GM19351 (cell line): ENCODE measurements at regions not wholly inside any gene's neighbourhood (a gene's known extent, or its start where the extent isn't known, plus 50 kb on each side); places are given as distances from the start of the nearest gene placed in this dataset.
"Not testable (repeated sequence)": the region's sequence is repeated elsewhere in the genome, so short reads cannot be mapped to it uniquely, and the experiment has no call there.

Experiments
- ATAC-seq: cut with Tn5 transposase; IDR thresholded peaks from one replicate; pipeline ENCODE4 v1.9.1; 2021; ENCODE audit warnings: mild to moderate bottlenecking, moderate library complexity; ENCODE audit not compliant: unreplicated experiment

DNA sequence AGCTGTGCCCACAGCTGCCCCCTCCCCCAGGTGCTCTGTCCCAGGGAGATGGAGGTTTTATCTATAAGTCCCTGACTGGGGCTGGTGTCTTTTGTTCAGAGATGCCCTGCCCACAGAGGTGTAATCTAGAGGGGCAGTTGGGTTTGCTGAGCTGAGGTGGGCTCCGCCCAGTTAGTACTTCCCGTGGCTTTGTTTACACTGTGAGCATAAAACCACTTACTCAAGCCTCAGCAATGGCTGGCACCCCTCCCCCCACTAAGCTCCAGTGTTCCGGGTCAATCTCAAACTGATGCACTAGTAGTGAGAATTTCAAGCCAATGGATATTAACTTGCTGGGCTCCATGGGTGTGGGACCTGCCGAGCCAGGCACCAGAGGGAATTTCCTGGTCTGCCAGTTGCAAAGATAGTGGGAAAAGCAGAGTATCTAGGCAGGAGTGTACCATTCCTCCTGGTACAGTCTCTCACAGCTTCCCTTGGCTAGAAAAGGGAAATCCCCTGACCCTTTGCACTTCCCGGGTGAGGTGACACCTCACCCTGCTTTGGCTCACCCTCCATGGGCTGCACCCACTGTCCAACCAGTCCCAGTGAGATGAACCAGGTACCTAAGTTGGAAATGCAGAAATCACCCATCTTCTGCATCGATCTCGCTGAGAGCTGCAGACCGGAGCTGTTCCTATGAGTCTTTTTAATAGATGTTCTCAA lies 509.6 kb downstream of the TMEM38B start:
- ATAC-seq = not testable (repeated sequence)

DNA sequence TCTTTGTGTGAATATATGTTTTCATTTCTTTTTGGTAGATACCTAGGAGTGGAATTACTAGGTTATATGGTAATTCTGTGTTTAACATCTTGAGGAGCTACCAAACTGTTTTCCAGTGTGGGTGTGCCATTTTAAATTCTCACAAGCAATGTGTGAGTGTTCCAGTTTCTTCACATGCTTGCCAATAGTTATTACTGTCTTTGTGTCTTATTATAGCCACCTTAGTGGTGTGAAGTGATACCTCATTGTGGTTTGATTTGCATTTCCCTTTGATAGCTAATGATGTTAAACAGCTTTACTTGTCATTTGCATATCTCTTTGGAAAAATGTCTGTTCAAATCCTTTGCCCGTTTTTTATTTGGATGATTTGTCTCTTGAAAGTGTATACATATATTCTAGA lies 513.0 kb downstream of the TMEM38B start:
- ATAC-seq = no peak

DNA sequence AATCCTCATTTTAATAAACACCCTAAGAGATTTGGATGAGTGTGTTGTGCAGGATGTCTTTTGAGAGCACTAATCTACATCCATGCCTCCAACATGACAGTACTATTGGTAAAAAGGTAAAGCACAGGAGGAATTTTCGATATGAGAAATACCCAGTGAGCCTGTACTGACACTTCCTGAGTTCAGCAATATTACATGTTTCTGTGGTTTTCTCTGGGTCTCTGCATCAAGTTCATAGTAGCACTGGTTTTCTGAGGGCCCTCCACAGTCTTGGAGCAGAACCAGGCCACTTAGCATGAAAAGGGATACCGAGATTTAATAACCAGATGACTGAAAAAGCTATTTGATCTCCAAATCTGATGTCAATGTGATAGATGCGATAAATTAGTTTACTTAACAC lies 524.1 kb downstream of the TMEM38B start:
- peak; percentile 63 for ATAC-seq

DNA sequence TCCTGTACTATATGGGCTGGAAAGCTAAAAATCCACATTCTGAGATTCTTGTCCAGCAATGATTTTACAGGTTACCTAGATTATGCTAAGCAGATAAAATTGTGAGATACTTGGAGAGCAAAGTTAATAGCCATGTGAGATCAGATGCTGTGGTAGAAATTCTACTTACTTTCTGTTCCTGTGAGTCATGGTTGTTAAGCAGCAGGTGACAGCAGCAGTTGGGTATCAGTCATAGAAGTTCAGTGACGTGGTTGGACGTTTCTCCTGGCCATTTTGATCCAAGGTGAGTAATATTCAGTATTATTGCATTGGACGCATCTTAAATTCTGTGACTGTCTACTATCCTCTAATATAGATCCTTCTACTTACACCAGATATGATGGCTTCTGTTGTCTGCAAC lies 524.5 kb downstream of the TMEM38B start:
- ATAC-seq = peak; percentile 84

DNA sequence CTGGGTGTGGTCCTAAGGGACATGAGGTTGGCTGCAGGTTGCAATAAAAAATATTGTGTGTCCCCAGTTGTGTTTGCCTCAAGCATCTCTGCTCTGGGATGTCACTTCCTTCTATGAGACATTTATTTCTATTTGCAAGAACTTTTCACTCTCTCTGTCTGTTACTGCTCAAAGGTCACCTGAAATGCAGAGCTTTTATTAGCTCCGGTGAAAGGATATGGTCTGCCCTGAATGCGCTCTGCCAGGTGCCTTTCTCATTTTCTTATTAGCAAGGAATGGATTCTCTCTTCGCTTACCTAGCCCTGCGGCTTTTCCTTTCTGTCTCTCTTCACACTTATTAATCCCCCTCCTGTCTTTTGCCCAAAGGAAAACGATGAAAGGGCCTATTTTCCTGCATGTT lies 526.1 kb downstream of the TMEM38B start:
- no peak for ATAC-seq

DNA sequence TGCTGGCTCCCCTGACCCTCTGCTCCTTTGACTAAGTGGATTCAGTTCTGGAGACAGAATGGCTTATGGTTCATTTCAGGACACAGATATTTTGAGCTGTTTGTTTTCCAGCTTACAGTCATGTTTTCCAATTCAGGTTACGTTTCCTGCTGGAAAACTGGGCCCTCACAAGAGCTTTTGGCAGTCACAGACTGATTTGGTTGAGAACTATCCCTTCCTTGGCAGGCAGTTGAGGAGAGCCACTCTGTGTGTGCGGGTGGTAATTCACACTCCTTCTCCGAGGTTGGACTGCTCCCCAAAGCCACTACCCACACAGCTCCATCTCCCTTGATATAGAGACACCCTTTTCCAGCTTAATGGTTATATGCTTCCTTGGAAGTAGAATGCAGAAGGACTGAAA lies 534.5 kb downstream of the TMEM38B start:
- ATAC-seq = no peak

DNA sequence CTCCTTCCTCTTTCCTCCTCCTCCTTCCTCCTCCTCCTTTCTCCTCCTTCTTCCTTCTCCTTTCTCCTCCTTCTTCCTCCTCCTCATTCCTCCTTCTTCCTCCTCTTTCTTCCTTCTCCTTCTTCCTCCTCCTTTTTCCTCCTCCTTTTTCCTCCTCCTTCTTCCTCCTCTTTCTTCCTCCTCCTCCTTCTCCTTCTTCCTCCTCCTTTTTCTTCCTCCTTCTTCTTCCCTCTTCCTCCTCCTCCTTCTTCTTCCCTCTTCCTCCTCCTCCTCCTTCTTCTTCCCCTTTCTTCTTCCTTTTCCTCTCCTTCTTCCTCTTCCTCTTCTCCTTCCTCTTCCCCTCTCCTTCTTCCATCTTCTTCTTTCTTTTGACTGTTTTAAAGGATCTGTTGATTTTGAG lies 538.8 kb downstream of the TMEM38B start:
- ATAC-seq = no peak

DNA sequence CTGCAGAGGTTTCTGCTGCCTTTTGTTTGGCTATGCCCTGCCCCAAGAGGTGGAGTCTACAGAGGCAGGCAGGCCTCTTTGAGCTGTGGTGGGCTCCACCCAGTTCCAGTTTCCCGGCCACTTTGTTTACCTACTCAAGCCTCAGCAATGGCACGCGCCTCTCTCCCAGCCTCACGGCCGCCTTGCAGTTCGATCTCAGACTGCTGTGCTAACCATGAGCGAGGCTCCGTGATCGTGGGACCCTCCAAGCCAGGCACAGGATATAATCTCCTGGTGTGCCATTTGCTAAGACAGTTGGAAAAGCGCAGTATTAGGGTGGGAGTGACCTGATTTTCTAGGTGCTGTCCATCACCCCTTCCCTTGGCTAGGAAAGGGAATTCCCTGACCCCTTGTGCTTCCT lies 566.6 kb downstream of the TMEM38B start:
- ATAC-seq = not testable (repeated sequence)

DNA sequence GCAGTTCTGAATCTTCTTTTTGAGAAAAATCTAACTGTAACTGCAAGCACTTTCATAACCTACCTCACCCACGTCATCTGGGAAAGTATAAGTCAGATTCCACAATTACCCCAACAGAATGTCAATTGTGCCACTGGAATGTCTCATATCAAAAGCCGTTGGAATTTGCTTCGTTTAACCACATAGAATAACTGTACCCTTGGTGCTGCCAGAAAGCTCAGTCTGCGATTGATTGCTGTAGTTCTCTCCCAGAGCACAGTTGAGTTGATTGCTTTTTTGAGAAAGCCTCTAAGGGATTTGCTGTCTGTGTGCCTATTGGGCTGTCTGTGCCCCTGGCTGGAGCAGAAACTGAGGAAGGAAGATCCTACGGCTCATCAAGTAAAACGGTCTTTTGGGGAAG lies 583.6 kb downstream of the TMEM38B start:
- no peak for ATAC-seq

DNA sequence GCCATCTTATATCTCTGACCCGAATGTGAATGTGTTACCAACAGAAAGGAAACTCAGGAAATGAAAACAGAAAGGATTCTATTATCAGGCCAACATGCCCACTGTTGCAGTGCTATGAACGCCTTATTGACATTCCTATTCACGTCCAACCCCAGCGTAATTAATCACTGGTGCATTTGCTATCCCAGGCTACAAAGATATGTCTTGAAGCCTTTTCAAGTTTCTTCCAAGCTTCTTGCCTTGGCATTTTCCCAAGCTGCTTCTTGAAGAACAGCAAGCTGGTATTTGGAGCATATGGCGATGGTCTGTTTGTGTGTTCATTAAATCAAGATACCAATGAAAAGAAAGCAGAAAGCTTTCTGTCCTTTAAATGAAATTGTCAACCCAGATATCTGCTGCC lies 579.2 kb upstream of the ZNF462 start:
- no peak for ATAC-seq

DNA sequence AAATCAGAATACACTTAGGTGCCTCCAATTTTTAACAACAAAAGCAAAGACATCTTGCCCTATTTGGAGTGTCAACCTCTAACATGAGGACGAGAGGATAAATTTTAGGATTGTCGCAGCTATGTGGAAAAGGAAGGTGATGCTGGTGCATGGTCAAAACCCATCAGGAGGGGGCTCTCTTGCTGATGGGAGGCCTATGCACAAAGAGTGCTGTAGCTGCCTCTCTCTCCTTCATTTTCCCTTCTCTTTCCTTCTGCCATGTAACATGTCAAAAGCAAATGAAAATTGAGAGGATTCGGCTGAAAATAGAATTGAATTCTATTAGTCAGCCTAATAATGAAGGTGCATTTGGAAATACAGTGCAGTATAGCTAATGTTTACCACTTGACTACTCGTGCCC lies 578.7 kb upstream of the ZNF462 start:
- no peak for ATAC-seq

DNA sequence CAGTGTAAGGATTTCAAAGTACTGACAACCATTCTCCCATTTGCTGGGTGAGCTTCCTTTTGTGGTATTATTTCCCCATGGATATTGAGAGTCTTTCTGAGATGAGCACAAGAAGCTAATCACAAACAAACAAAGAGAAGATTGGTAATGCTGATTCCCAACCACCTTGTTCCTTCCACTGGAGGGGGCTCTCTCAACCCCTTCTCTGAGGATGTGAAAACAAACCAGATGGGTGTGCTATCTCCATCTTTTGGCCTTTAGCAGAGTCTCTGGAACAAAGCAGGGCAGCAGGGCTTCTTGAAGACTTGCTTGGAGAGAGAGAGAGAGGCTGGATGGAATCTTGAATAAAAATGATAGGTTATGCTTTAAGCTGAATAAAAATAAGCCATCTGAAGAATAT lies 576.7 kb upstream of the ZNF462 start:
- ATAC-seq = no peak

DNA sequence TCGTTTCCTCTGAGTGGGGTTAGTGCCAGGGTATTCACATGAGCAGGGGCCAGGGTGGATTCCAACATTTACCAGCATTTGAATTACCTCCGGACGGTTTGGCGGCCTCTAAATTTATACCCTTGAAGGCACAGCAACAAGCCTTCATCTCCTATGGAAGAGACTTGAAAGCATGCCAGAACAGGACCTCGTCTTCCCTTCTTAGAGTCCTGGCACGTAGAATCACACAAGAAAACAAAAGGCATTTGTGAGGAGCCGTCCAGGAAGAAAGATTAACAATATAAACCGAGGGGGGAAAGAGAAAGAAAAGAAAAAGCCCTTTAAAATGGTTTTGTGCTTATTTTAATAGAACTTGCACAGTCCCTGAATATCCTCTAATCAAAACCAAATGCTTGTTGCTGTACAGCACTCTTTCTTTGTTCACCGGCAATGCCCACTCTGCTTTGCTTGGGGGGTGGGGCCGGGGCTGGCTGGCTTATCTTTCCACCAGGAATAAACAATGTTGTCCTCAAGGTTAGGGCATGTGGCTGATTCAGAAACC lies 575.8 kb upstream of the ZNF462 start:
- no peak for ATAC-seq

DNA sequence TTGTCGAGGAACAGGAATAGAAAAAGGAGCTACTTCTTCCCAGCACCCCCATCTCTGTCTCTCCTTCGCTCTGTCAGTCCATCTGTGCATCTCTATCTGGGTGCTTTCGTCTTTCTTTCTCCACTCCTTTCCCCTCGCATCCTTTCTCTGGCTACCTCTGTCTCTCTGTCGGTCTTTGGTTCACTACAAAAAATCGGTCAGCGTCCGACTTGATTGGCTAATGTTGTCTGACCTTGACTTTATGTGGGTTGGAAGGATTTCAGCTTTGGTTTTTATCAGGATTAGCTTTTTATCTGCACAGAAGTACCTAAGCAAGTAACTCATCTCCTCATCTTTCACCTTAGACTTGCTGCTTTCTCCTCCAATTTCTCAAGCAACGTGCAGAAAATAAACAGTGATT lies 575.2 kb upstream of the ZNF462 start:
- ATAC-seq = no peak

DNA sequence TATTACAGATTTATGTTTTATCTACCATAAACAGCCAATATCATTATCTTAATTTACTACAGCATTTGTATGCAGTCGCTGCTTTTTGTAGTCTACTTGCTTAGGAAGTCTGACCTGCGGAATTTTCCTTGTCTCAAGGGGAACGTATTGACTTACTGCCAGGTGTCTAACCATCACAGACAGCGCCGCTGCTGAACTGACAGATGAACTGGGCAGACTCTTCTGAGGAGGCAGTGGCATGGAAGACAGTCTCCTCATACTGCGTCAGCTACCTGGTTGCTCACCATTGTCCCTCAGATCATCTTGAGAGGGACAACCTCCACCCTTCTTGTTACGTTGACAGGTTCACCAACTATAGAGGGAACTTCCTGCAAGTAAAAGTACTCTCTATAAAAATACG lies 574.3 kb upstream of the ZNF462 start:
- no peak for ATAC-seq

DNA sequence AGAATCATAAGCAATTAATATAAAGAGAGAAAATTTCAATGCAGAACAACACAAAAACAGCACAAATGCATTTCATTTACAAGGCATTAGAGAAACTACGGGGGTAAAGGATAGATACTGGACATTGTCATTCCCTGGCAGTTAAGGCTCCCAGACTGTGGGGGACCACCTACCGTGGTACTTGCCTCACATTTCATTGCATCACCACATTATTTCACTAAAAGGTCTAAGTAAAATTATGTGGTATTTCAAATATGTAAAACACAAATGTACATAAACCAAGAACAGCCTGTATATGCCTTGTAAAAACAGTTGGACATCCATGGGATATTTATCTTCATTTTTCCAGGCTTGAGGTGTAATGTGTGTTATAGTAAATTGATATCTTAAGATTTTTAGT lies 571.2 kb upstream of the ZNF462 start:
- no peak for ATAC-seq

DNA sequence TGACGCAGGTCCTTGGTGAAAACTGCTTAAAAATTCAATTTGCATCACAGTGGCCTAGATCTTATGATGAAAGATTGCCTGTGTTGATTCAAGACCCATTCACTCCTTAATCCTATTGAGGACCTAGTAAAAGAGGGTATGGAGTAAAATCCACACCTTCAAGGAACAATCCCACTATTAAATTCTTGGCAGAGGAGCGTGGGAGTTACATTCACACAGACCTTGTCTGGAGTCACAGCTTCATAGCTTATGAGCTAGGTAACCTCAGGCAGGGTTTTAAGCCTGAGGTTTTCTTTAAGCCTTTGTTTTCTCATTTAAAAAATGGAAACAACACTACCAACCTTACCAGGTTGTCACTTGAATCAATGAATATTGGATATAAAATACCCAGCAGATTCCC lies 566.5 kb upstream of the ZNF462 start:
- ATAC-seq = no peak

DNA sequence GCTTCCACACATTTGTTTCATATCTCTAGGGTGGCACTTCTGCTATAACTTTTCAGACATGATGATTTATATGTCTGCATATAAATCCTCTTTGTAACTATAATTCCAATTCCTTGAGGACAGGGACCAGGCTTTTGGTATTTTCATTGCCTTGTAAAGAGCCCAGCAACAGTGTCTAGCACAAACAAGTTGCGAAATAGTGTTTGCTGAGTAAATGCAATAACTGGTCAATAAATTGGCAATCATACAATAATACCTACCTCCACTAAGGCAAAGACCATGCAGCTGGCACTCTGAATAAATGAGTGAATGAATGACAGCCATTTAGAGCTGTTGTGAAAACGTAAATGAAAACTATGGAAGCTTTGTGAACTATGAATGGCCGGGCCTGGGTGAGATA lies 564.0 kb upstream of the ZNF462 start:
- no peak for ATAC-seq

DNA sequence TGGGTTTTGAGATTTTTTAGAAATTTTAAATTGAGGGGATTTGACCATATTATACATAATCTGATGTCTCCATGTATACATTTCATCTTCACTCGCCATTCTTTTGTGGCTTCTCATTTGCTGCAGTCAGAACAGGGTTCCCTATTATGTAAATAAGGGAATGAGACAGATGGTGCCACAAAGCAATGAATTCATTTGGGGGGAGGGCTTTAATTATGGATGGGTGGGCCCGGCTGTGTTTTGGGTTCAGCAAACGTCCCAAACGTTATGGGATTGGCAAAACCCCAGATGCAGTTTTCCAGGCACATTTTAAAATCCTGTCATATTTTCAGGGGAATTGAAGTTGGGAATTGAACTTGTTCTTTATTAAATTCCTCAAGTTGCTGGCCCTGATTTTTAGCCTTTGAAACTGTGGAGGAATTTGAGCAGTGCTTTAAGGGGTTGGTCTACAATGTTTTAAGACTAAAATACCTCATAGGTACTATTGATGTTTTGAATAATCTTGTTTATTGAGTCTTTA lies 558.5 kb upstream of the ZNF462 start:
- ATAC-seq = no peak

DNA sequence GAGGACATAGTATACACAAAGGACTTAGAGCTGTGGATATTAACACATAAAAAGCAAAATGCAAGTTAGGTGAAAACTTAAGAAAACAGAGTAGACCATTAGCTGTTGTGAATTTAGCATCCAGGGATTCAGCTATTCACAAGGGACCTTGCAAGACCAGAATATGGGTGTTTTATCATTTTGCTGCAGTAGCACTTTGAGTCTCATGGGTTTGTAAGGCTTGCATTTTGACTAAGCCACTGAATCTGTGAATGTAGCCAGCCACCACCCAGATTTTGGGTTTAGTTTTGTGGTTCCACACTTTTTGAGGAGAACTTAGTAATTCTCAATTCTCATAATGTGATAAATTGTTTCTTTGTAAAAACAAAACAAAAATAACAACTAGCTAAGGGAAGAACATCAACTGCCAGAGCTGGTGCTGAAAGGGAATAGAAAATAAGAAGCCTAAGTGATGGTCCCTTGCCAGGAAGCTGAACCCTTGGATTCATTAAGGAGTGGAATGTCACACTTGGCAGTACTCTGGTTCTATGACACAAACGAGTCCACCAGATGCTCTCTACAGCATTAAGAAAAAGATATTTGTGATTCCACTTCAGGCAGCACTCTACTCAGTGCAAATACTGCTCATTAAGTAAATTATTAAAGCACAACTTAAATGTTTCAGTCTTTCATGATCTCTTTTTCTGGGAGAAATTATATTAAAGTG lies 557.4 kb upstream of the ZNF462 start:
- no peak for ATAC-seq

DNA sequence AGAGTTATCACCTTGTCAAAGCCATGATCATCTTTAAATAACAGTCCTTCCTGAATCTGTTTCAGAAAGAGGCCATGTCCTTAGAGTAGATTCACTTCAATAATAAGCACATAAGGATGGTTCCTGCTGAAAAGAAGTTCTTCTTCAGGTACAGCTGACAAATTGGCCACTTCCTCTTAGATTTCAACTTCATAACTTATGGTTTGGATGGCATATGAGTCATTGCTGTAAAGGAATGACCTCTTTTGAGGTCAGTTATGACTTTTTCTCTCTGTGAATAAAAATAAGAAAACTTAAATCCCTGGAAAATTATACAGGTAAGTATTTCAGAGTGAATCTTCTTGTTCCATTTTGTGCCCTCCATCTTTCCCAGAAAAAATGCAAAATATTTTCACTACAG lies 555.3 kb upstream of the ZNF462 start:
- no peak for ATAC-seq

DNA sequence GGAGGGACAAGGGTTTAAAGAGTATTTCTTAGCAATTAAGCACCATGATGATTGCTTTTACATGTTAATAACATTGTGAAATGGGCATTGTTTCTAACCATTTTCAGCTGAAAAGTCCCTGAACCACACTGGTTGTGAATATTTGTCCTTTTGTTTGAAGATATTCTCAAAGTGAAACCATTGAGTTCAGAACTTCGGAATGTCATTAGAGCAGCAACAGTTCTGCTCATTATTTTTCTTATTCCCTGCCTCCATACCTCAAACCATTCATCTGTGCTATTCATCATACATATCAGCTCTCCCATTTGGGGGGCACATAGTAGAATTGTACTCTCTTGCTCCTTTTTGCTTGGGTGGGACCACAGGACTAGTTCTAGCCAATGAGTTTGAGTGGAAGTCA lies 553.0 kb upstream of the ZNF462 start:
- ATAC-seq = no peak
